ENCODE measurements at regions not wholly inside any gene's neighbourhood (a gene's known extent, or its start where the extent isn't known, plus 50 kb on each side); places are given as distances from the start of the nearest gene placed in this dataset.

- no peak for DNase-seq
- no peaks in the 10 kb centered on the region for H3K9me3 ChIP-seq
- no peaks in the 10 kb centered on the region for H3K36me3 ChIP-seq
- H3K27ac ChIP-seq, result peak overlapping the region in 2 of 8 donors; percentile 26 to 51
- H3K27me3 ChIP-seq (replicated peaks in 1 of 7), result peaks cover 0 to 27% (median 0%) of the 10 kb centered on the region in 7 donors
- intact Hi-C loops (cut with DNase I; ENCODE audit: low total_unique reads), result no loop called here
- no peaks in the 10 kb centered on the region for H3K4me1 ChIP-seq
- no peak overlapping the region for H3K4me3 ChIP-seq
- TF ChIP-seq POLR2A (IDR thresholded peaks at IDR 0.05) (no peak), CTCF (IDR thresholded peaks at IDR 0.05 in 8 of 11, conservative IDR thresholded peaks at IDR 0.05 in 3 of 11) (no peak), POLR2AphosphoS5 (IDR thresholded peaks at IDR 0.05) (no peak)
- 73 to 86% (median 80%) methylated on average over 2 of the region's 2 CpGs for WGBS, 5 donors
Observed at GRCh38 chrX:39830414-39830813, 267.3 kb downstream of the BCOR start.

GRCh38 chrX:39832211-39832610 lies 265.5 kb downstream of the BCOR start:
- no peak for DNase-seq

GRCh38 chrX:39834600-39834999 lies 263.2 kb downstream of the BCOR start:
- 78 to 95% (median 87%) methylated on average over 3 of the region's 3 CpGs for WGBS, 5 donors
- no peak for DNase-seq
- no peaks in the 10 kb centered on the region for H3K36me3 ChIP-seq

More at GRCh38 chrX:39832211-39832610, 265.5 kb downstream of the BCOR start:
- intact Hi-C loops (cut with DNase I; ENCODE audit: low total_unique reads), result no loop called here
- Histone ChIP-seq H3K9me3 (no peaks in the 10 kb centered on the region), H3K27ac (no peak overlapping the region), H3K4me1 (no peaks in the 10 kb centered on the region), H3K27me3 (replicated peaks in 1 of 7) (peaks cover 0 to 25% (median 0%) of the 10 kb centered on the region in 7 donors), H3K4me3 (no peak overlapping the region), H3K36me3 (no peaks in the 10 kb centered on the region)
- TF ChIP-seq POLR2A (IDR thresholded peaks at IDR 0.05), result no peak
- no peak for TF ChIP-seq POLR2AphosphoS5 (IDR thresholded peaks at IDR 0.05)
- TF ChIP-seq CTCF (IDR thresholded peaks at IDR 0.05 in 8 of 11, conservative IDR thresholded peaks at IDR 0.05 in 3 of 11), result no peak
- 85 to 91% (median 87%) methylated on average over 11 of the region's 11 CpGs for WGBS, 5 donors

GRCh38 chrX:39835241-39835640 lies 262.5 kb downstream of the BCOR start:
- WGBS, 5 donors, result 89 to 100% (median 95%) methylated on average over 4 to 5 of the region's 5 CpGs
- H3K4me3 ChIP-seq, result no peak overlapping the region
- H3K9me3 ChIP-seq, result no peaks in the 10 kb centered on the region
- TF ChIP-seq POLR2A (IDR thresholded peaks at IDR 0.05) (no peak), CTCF (IDR thresholded peaks at IDR 0.05 in 8 of 11, conservative IDR thresholded peaks at IDR 0.05 in 3 of 11) (no peak), POLR2AphosphoS5 (IDR thresholded peaks at IDR 0.05) (no peak)
- no peak for DNase-seq
- H3K36me3 ChIP-seq, result no peaks in the 10 kb centered on the region
- no peak overlapping the region for H3K27ac ChIP-seq
- peaks cover 0 to 25% (median 0%) of the 10 kb centered on the region in 7 donors for H3K27me3 ChIP-seq (replicated peaks in 1 of 7)
- intact Hi-C loops (cut with DNase I; ENCODE audit: low total_unique reads), result no loop called here
- no peaks in the 10 kb centered on the region for H3K4me1 ChIP-seq

More at GRCh38 chrX:39834600-39834999, 263.2 kb downstream of the BCOR start:
- no peak overlapping the region for H3K4me3 ChIP-seq
- no peak overlapping the region for H3K27ac ChIP-seq
- intact Hi-C loops (cut with DNase I; ENCODE audit: low total_unique reads), result no loop called here
- no peaks in the 10 kb centered on the region for H3K4me1 ChIP-seq
- H3K9me3 ChIP-seq, result no peaks in the 10 kb centered on the region
- TF ChIP-seq POLR2A (IDR thresholded peaks at IDR 0.05) (no peak), POLR2AphosphoS5 (IDR thresholded peaks at IDR 0.05) (no peak), CTCF (IDR thresholded peaks at IDR 0.05 in 8 of 11, conservative IDR thresholded peaks at IDR 0.05 in 3 of 11) (no peak)
- peaks cover 0 to 25% (median 0%) of the 10 kb centered on the region in 7 donors for H3K27me3 ChIP-seq (replicated peaks in 1 of 7)

All from spleen (tissue), 11 donors.